IMR-90 (cell line): ENCODE measurements at regions not wholly inside any gene's neighbourhood (a gene's known extent, or its start where the extent isn't known, plus 50 kb on each side); places are given as distances from the start of the nearest gene placed in this dataset.

ENCODE experiments used
- ATAC-seq: fragments of 200-7000 bp; cut with Tn5 transposase; 2 replicates; pipeline ENCODE4 v1.9.1; 2020; ENCODE audit warnings: low read depth, mild to moderate bottlenecking, moderate library complexity
- BruUV-seq: library from RNA; stranded (reverse); fragments of 400-500 nt; replicated peaks from 2 replicates; lab custom pipeline; 2021; lab: Mats Ljungman, UMichigan
- CTCF ChIA-PET: fragments of 300-600 bp; formaldehyde crosslinking; extraction: SDS; loops from one replicate; lab custom pipeline; 2021; ENCODE audit warnings: antibody characterized with exemption; lab: Yijun Ruan, JAX
- POLR2A ChIA-PET: fragments of 300-600 bp; sonication (Branson Sonifier 250); formaldehyde crosslinking; loops from one replicate; lab custom pipeline; 2022; ENCODE audit warnings: antibody characterized with exemption; ENCODE audit not compliant: unreplicated experiment; lab: Charles Lee
- DNase-seq: peaks from one replicate; pipeline ENCODE4 v3.0.0; 2013
- H2AFZ ChIP-seq: replicated peaks from 2 replicates; pipeline ENCODE3; 2013; ENCODE audit warnings: low read length, mild to moderate bottlenecking; ENCODE audit not compliant: poor library complexity
- H2AK5ac ChIP-seq: 2 replicates; pipeline ENCODE4 v1.6.1; 2013; ENCODE audit warnings: low read depth, low read length, inconsistent platforms
- H2AK9ac ChIP-seq: replicated peaks from 2 replicates; pipeline ENCODE3; 2013; ENCODE audit warnings: mild to moderate bottlenecking, low read depth, low read length, moderate library complexity; ENCODE audit not compliant: poor library complexity
- H2BK120ac ChIP-seq: 2 replicates; pipeline ENCODE4 v1.6.1; 2013; ENCODE audit warnings: low read depth, low read length, inconsistent platforms
- H2BK15ac ChIP-seq: 3 replicates; pipeline ENCODE4 v1.6.1; 2013; ENCODE audit warnings: low read depth, low read length, inconsistent platforms
- H2BK20ac ChIP-seq: 2 replicates; pipeline ENCODE4 v1.6.1; 2013; ENCODE audit warnings: low read depth, mild to moderate bottlenecking, inconsistent platforms, low read length, moderate library complexity
- H2BK5ac ChIP-seq: 2 replicates; pipeline ENCODE4 v1.6.1; 2013; ENCODE audit warnings: mild to moderate bottlenecking, low read depth, low read length, inconsistent platforms; ENCODE audit not compliant: poor library complexity, severe bottlenecking
- H3K14ac ChIP-seq: replicated peaks from 2 replicates; pipeline ENCODE4 v1.6.1; 2013; ENCODE audit warnings: low read depth, low read length, inconsistent platforms
- H3K18ac ChIP-seq: 2 replicates; pipeline ENCODE4 v1.6.1; 2013; ENCODE audit warnings: low read depth, low read length, control low read depth
- H3K23ac ChIP-seq: 2 replicates; pipeline ENCODE4 v1.6.1; 2013; ENCODE audit warnings: low read depth, low read length, inconsistent platforms
- H3K27ac ChIP-seq: 2 replicates; pipeline ENCODE4 v1.5.1; 2013; ENCODE audit warnings: mild to moderate bottlenecking, control low read depth, low read length; ENCODE audit not compliant: insufficient read depth
- H3K27me3 ChIP-seq: 2 replicates; pipeline ENCODE4 v1.6.1; 2013; ENCODE audit warnings: low read length; ENCODE audit not compliant: control insufficient read depth, insufficient read depth
- H3K36me3 ChIP-seq: 2 replicates; pipeline ENCODE4 v1.6.1; 2013; ENCODE audit warnings: low read length, mixed read lengths; ENCODE audit not compliant: control insufficient read depth, insufficient read depth
- H3K4ac ChIP-seq: 2 replicates; pipeline ENCODE4 v1.6.1; 2013; ENCODE audit warnings: low read depth, low read length, inconsistent platforms
- H3K4me1 ChIP-seq: 2 replicates; pipeline ENCODE4 v1.6.1; 2013; ENCODE audit warnings: low read length, mixed read lengths; ENCODE audit not compliant: control insufficient read depth, insufficient read depth
- H3K4me2 ChIP-seq: 2 replicates; pipeline ENCODE4 v1.6.1; 2013; ENCODE audit warnings: low read depth, mild to moderate bottlenecking, control low read depth, low read length, moderate library complexity
- H3K4me3 ChIP-seq: 2 replicates; pipeline ENCODE4 v1.5.1; 2013; ENCODE audit warnings: low read depth, mild to moderate bottlenecking, control low read depth, low read length, moderate library complexity; ENCODE audit not compliant: insufficient read depth
- H3K56ac ChIP-seq: 2 replicates; pipeline ENCODE4 v1.6.1; 2013; ENCODE audit warnings: low read length, inconsistent platforms; ENCODE audit not compliant: insufficient read depth; ENCODE audit errors: extremely low read depth
- H3K79me1 ChIP-seq, 2 experiments: 2 replicates each; pipeline ENCODE4 v1.6.1; 2013; ENCODE audit warnings: low read length in 2 of 2, inconsistent platforms in 1 of 2, low read depth in 1 of 2
- H3K9ac ChIP-seq: 2 replicates; pipeline ENCODE4 v1.6.1; 2013; ENCODE audit warnings: low read depth, low read length, control low read depth
- H3K9me1 ChIP-seq: 2 replicates; pipeline ENCODE4 v1.6.1; 2013; ENCODE audit warnings: low read length, inconsistent platforms; ENCODE audit not compliant: insufficient read depth
- H3K9me3 ChIP-seq: 2 replicates; pipeline ENCODE4 v1.6.1; 2013; ENCODE audit warnings: low read length; ENCODE audit not compliant: control insufficient read depth, insufficient read depth
- H4K20me1 ChIP-seq: 2 replicates; pipeline ENCODE4 v1.6.1; 2013; ENCODE audit warnings: low read length, inconsistent platforms; ENCODE audit not compliant: insufficient read depth
- H4K5ac ChIP-seq: 2 replicates; pipeline ENCODE4 v1.6.1; 2013; ENCODE audit warnings: mild to moderate bottlenecking, low read depth, low read length, control low read depth
- H4K8ac ChIP-seq, 2 experiments: 2 replicates each; pipeline ENCODE4 v1.6.1; 2013; ENCODE audit warnings: low read depth in 2 of 2, low read length in 2 of 2, control low read depth in 1 of 2, inconsistent platforms in 1 of 2
- H4K91ac ChIP-seq: 2 replicates; pipeline ENCODE4 v1.6.1; 2013; ENCODE audit warnings: low read depth, low read length, inconsistent platforms; ENCODE audit not compliant: insufficient read depth
- FOS ChIP-seq: fragments of 150-350 bp; IDR thresholded peaks from 2 replicates; pipeline ENCODE4 v1.6.1; 2016; ENCODE audit warnings: low read depth, low read length
- SMC3 ChIP-seq: fragments of 150-350 bp; IDR thresholded peaks from 2 replicates; pipeline ENCODE4 v1.6.1; 2016; ENCODE audit warnings: low read depth, mild to moderate bottlenecking, antibody characterized with exemption, low read length, moderate library complexity
- WGBS, 2 experiments: methylation state at CpG; one replicate each; pipeline versions ENCODE4 v1.1.5 to v1.1.7; 2013; ENCODE audit warnings: missing lambda C conversion rate in 2 of 2; ENCODE audit not compliant: insufficient read length in 1 of 2; ENCODE audit errors: extremely low coverage in 2 of 2; 5-methylcytosine and 5-hydroxymethylcytosine counted together
- dilution Hi-C: fragments of 300-500 bp; cut with HindIII; formaldehyde crosslinking; loops from one replicate; pipeline ENCODE4 v1.14.3; 2018; ENCODE audit warnings: low sequenced_read_pairs; ENCODE audit not compliant: unreplicated experiment
- in situ Hi-C: fragments of 300-500 bp; cut with MboI; formaldehyde crosslinking; loops from 3 replicates; pipeline ENCODE4 v1.14.3; 2019; ENCODE audit warnings: low sequenced_read_pairs, inconsistent platforms, mixed read lengths
- intact Hi-C: fragments of 100-400 bp; cut with micrococcal nuclease; formaldehyde crosslinking; loops from 2 replicates; pipeline ENCODE4 v1.10.0; 2022

DNA sequence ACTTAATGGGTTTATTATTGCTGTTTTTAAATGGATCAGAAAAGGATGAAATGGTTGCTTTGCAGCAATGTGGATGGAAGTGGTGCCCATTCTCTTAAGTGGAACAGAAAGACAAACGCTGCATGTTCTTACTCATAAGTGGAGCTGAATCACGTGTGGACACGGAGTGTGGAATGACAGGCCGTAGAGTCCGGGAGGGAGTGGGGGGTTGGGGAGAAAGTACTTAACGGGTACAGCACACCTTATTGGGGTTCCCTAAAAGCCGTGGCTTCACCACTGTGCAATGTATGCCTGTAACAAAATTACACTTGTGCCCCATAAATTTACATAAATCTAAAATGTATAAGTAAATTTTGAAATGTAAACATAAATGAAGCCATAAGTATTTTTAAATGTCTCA is 64.0 kb upstream of the CTDP1 start:
- CTCF ChIA-PET = no interaction called here
- Histone ChIP-seq H2BK5ac (no peak overlapping the region), H2AFZ (no peak overlapping the region), H4K5ac (no peak overlapping the region), H4K20me1 (no peaks in the 10 kb centered on the region; the same call in 1 of the 2 replicates), H3K14ac (no peak overlapping the region), H3K4ac (no peak overlapping the region), H3K23ac (no peak overlapping the region), H2BK20ac (no peak overlapping the region), H2AK5ac (no peak overlapping the region), H3K27ac (no peak overlapping the region), H3K9me1 (no peaks in the 10 kb centered on the region; the same call in 1 of the 2 replicates), H3K18ac (no peak overlapping the region), H3K79me1 (no peaks in the 10 kb centered on the region), H3K4me2 (no peak overlapping the region), H3K36me3 (no peaks in the 10 kb centered on the region), H3K4me1 (peaks cover 8% of the 10 kb centered on the region), H4K91ac (no peak overlapping the region), H2BK120ac (no peak overlapping the region), H4K8ac (no peak overlapping the region), H3K56ac (no peak overlapping the region), H3K9me3 (peaks cover 6% of the 10 kb centered on the region; the same call in 1 of the 2 replicates), H3K9ac (no peak overlapping the region), H2AK9ac (no peak overlapping the region), H3K4me3 (no peak overlapping the region), H3K27me3 (peaks cover 2% of the 10 kb centered on the region; the same call in 1 of the 2 replicates), H2BK15ac (no peak overlapping the region)
- WGBS, 2 experiments = no CpG with 5 or more reads among the region's 7 CpGs
- TF ChIP-seq SMC3 (no peak), FOS (no peak)
- intact Hi-C loops (no loop called here), dilution Hi-C loops (no loop called here), in situ Hi-C loops (no loop called here)
- DNase-seq (no peak), ATAC-seq (no peak)
- BruUV-seq = no TSS peak
- POLR2A ChIA-PET = no interaction called here
